ENCODE measurements at regions not wholly inside any gene's neighbourhood (a gene's known extent, or its start where the extent isn't known, plus 50 kb on each side); places are given as distances from the start of the nearest gene placed in this dataset.

- no peak for TF ChIP-seq CTCF (IDR thresholded peaks at IDR 0.05)
- ATAC-seq (ENCODE audit: low FRiP score): no peak
- DNase-seq (ENCODE audit: low spot score): no peak
Measured at GRCh38 chr10:57979956-57980355, 287.7 kb downstream of the IPMK start.

- no peak for ATAC-seq (ENCODE audit: low FRiP score)
- no peak for DNase-seq (ENCODE audit: low spot score)
- TF ChIP-seq CTCF (IDR thresholded peaks at IDR 0.05): no peak
Measured at GRCh38 chr10:57979491-57979890, 288.2 kb downstream of the IPMK start.

GRCh38 chr10:57977262-57977661 lies 290.4 kb downstream of the IPMK start:
- ATAC-seq (ENCODE audit: low FRiP score) (no peak), DNase-seq (ENCODE audit: low spot score) (no peak)
- no peak for TF ChIP-seq CTCF (IDR thresholded peaks at IDR 0.05)

- ATAC-seq (ENCODE audit: low FRiP score) (no peak), DNase-seq (ENCODE audit: low spot score) (no peak)
- TF ChIP-seq CTCF (IDR thresholded peaks at IDR 0.05): no peak
Measured at GRCh38 chr10:57973451-57973850, 294.2 kb downstream of the IPMK start.

- ATAC-seq (ENCODE audit: low FRiP score) (no peak), DNase-seq (ENCODE audit: low spot score) (no peak)
- no peak for TF ChIP-seq CTCF (IDR thresholded peaks at IDR 0.05)
Measured at GRCh38 chr10:57972783-57973182, 294.9 kb downstream of the IPMK start.

GRCh38 chr10:57968328-57969016 lies 299.2 kb downstream of the IPMK start:
- DNase-seq (ENCODE audit: low spot score) (no peak), ATAC-seq (ENCODE audit: low FRiP score) (no peak)
- TF ChIP-seq CTCF (IDR thresholded peaks at IDR 0.05): no peak

- ATAC-seq (ENCODE audit: low FRiP score) (no peak), DNase-seq (ENCODE audit: low spot score) (no peak)
- no peak for TF ChIP-seq CTCF (IDR thresholded peaks at IDR 0.05)
Measured at GRCh38 chr10:57964351-57964750, 303.3 kb downstream of the IPMK start.
